MCF 10A (cell line): ENCODE measurements at regions not wholly inside any gene's neighbourhood (a gene's known extent, or its start where the extent isn't known, plus 50 kb on each side); places are given as distances from the start of the nearest gene placed in this dataset.

Experiments used
- BruUV-seq: library from RNA; stranded (reverse); fragments of 400-500 nt; replicated peaks from 2 replicates; lab custom pipeline; 2021; lab: Mats Ljungman, UMichigan
- CTCF ChIA-PET: fragments of 300-600 bp; sonication (Branson Sonifier 250); formaldehyde crosslinking; extraction: SDS; loops from one replicate; lab custom pipeline; 2021; ENCODE audit warnings: antibody characterized with exemption, inconsistent platforms; lab: Yijun Ruan, JAX
- POLR2A ChIA-PET: fragments of 300-600, 350-650 bp; sonication (Branson Sonifier 250); formaldehyde crosslinking; extraction: SDS; loops from one replicate; lab custom pipeline; 2020; ENCODE audit warnings: antibody characterized with exemption, inconsistent platforms; lab: Yijun Ruan, JAX
- DNase-seq: peaks from one replicate; pipeline ENCODE4 v3.0.0-alpha.2; 2018; ENCODE audit not compliant: unreplicated experiment
- H3K27ac Mint-ChIP-seq: one replicate; pipeline ENCODE4 v1.8.0; 2022; ENCODE audit warnings: mild to moderate bottlenecking, low read depth, mixed read lengths; ENCODE audit not compliant: unreplicated experiment
- H3K27me3 Mint-ChIP-seq: one replicate; pipeline ENCODE4 v1.8.0; 2022; ENCODE audit warnings: mixed read lengths; ENCODE audit not compliant: insufficient read depth, unreplicated experiment
- H3K36me3 Mint-ChIP-seq: one replicate; pipeline ENCODE4 v1.8.0; 2022; ENCODE audit warnings: mild to moderate bottlenecking, moderate library complexity, mixed read lengths; ENCODE audit not compliant: insufficient read depth, unreplicated experiment
- H3K4me1 Mint-ChIP-seq: one replicate; pipeline ENCODE4 v1.8.0; 2022; ENCODE audit warnings: mixed read lengths; ENCODE audit not compliant: insufficient read depth, unreplicated experiment
- H3K4me3 Mint-ChIP-seq: one replicate; pipeline ENCODE4 v1.8.0; 2022; ENCODE audit warnings: mild to moderate bottlenecking, moderate library complexity, mixed read lengths; ENCODE audit not compliant: unreplicated experiment
- H3K9me3 Mint-ChIP-seq: one replicate; pipeline ENCODE4 v1.8.0; 2022; ENCODE audit warnings: mixed read lengths; ENCODE audit not compliant: unreplicated experiment
- intact Hi-C: fragments of 100-400 bp; cut with micrococcal nuclease; formaldehyde crosslinking; loops from 2 replicates; pipeline ENCODE4 v1.14.1; 2022
- TF ChIP-seq, protein P1 (sequence below): fragments of 200-600 bp; IDR thresholded peaks from one replicate; pipeline ENCODE4 v1.8.0; 2022; ENCODE audit warnings: antibody characterized with exemption, mild to moderate bottlenecking; ENCODE audit not compliant: unreplicated experiment

DNA sequence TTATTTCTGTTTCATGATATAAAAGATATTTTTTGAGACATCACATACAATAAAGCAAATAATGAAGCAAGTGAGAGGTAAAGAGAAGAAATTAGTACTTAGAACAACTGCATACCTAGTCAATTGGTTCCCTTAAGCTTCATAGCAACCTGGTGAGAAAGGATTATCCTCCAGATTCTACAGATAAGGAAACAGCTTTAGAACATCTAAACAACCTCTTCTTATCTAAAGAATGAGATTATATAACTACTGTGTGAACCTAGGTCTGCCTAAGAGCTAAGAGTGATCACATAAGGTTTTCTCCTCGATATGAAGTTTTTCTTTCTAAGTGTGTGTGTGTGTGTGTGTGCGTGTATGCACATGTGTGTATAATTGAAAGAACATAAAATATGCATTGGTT lies 265.1 kb downstream of the NOL4 start:
- H3K4me3 Mint-ChIP-seq: no peak overlapping the region
- no peaks in the 10 kb centered on the region for H3K27me3 Mint-ChIP-seq
- TF ChIP-seq, protein P1, sequence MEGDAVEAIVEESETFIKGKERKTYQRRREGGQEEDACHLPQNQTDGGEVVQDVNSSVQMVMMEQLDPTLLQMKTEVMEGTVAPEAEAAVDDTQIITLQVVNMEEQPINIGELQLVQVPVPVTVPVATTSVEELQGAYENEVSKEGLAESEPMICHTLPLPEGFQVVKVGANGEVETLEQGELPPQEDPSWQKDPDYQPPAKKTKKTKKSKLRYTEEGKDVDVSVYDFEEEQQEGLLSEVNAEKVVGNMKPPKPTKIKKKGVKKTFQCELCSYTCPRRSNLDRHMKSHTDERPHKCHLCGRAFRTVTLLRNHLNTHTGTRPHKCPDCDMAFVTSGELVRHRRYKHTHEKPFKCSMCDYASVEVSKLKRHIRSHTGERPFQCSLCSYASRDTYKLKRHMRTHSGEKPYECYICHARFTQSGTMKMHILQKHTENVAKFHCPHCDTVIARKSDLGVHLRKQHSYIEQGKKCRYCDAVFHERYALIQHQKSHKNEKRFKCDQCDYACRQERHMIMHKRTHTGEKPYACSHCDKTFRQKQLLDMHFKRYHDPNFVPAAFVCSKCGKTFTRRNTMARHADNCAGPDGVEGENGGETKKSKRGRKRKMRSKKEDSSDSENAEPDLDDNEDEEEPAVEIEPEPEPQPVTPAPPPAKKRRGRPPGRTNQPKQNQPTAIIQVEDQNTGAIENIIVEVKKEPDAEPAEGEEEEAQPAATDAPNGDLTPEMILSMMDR: no peak
- H3K9me3 Mint-ChIP-seq: peaks cover 29% of the 10 kb centered on the region
- CTCF ChIA-PET: no interaction called here
- H3K36me3 Mint-ChIP-seq: no peaks in the 10 kb centered on the region
- DNase-seq: no peak
- no peaks in the 10 kb centered on the region for H3K4me1 Mint-ChIP-seq
- POLR2A ChIA-PET: no interaction called here
- intact Hi-C loops: no loop called here
- H3K27ac Mint-ChIP-seq: no peak overlapping the region
- no TSS peak for BruUV-seq

DNA sequence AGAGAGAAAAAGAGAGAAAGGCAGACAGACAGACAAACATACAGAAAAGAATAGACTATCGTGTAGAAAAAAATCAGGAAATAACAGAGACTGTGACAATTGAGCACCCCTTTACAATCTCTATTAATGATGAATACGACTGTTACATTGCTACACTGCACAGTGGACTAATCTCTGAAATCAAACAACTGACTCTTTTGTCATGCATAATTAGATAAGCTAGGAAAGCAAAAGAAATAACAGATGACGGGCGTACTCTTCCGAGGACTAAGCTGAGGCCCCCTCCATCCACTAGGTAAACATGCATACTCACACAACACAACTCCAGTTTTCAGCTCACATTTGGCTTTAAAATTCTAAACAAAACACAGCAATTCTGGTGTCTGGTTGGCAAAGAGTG lies 267.0 kb downstream of the NOL4 start:
- TF ChIP-seq, protein P1: no peak
- Mint-ChIP-seq H3K9me3 (peaks cover 38% of the 10 kb centered on the region), H3K27me3 (no peaks in the 10 kb centered on the region), H3K4me3 (no peak overlapping the region), H3K27ac (no peak overlapping the region), H3K36me3 (no peaks in the 10 kb centered on the region), H3K4me1 (no peaks in the 10 kb centered on the region)
- intact Hi-C loops: no loop called here
- no peak for DNase-seq
- no TSS peak for BruUV-seq
- POLR2A ChIA-PET: no interaction called here
- CTCF ChIA-PET: no interaction called here

DNA sequence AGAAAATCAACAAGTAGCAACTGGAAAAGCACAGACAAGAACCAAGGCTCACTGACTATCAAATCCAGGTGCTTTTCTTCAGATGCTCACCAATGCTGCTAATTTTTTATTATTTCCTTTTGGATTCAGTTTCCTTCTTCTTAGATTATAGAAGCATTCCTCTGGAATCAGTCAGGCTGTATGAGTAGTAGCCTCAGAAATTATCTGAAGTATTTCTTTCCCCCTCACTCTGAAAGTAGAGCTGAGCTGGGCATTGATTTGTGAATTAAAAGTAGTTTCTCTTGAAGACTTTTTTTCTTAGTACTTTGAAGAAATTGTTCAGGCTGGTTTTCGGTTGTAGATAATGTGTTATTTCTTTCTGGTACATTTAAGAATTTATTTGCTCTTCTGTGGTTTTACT lies 273.7 kb downstream of the NOL4 start:
- ChIA-PET CTCF (no interaction called here), POLR2A (no interaction called here)
- no peak for DNase-seq
- intact Hi-C loops: no loop called here
- TF ChIP-seq, protein P1: no peak
- Mint-ChIP-seq H3K27ac (no peak overlapping the region), H3K4me1 (no peaks in the 10 kb centered on the region), H3K4me3 (no peak overlapping the region), H3K36me3 (peaks cover 6% of the 10 kb centered on the region), H3K27me3 (no peaks in the 10 kb centered on the region), H3K9me3 (peaks cover 33% of the 10 kb centered on the region)
- no TSS peak for BruUV-seq

DNA sequence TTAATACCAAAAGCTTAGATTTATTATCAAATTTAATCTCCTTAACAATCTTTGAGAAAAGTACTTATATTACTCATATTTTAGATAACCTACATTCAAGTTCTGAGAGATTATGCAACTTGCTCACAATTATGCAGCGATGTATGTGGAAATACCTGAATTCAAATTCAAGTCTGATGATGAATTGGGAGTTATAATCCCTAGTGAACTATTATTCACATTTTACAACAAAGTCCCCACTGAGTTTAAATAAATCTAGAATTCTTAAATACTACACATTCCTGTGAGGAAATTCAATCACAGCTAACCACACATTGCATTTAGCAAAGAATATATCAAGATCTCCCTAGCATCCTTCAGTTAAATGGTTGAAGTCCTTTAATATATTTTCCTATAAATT lies 278.4 kb downstream of the NOL4 start:
- TF ChIP-seq, protein P1: no peak
- Mint-ChIP-seq H3K27me3 (no peaks in the 10 kb centered on the region), H3K4me3 (no peak overlapping the region), H3K36me3 (peaks cover 6% of the 10 kb centered on the region), H3K4me1 (no peaks in the 10 kb centered on the region), H3K9me3 (peaks cover 16% of the 10 kb centered on the region), H3K27ac (no peak overlapping the region)
- no TSS peak for BruUV-seq
- POLR2A ChIA-PET: no interaction called here
- intact Hi-C loops: no loop called here
- CTCF ChIA-PET: no interaction called here
- DNase-seq: no peak
